Heart left ventricle (tissue), 13 donors: ENCODE measurements at regions not wholly inside any gene's neighbourhood (a gene's known extent, or its start where the extent isn't known, plus 50 kb on each side); places are given as distances from the start of the nearest gene placed in this dataset.

Experiments
- CTCF ChIP-seq, 12 donors: fragments of 200-600 bp; sonication (generic) in 4 of 12; IDR thresholded peaks; one replicate each; pipeline versions ENCODE4 v1.5.0 to v1.8.0; 2018 to 2022; ENCODE audit warnings: antibody characterized with exemption in 12 of 12, mild to moderate bottlenecking in 5 of 12
- POLR2A ChIP-seq, 2 donors: fragments of 450-650 bp; IDR thresholded peaks; one replicate each; pipeline ENCODE4 v1.6.1; 2017; ENCODE audit warnings: antibody characterized with exemption in 2 of 2, mild to moderate bottlenecking in 2 of 2, moderate library complexity in 2 of 2
- donor health status: ischemic (EF 13 %, LVEDD 7.1; RV severe dilation, severe dysfunction).
- donor health status: DM: no; HTN: yes; CAD: no.
- donor health status: DM: no; HTN: no; CAD: no.
- donor health status: ischemic (EF 25% LVEDD 6.9; RV normal size, moderate dysfunction).
- donor health status: ischemic (EF 25% LVEDD 5.7; RV mildly dilated, moderate dysfunction).
- donor health status: ischemic (EF 35%, LVEDD 5.7; RV mildly dilated, moderate dysfunction).
- donor health status: nonischemic (EF 11% LVEDD 7.7; RV severe dilation, severe dysfunction).
- donor health status: DM: yes; HTN: yes; CAD: no.
- donor health status: PGD.
- donor health status: ischemic (EF 29% LVEDD 5.4; RV normal size, mild dysfunction).
- donor health status: nonischemic (EF 23%, LVEDD 6.1; RV moderate dilation, normal function).

- TF ChIP-seq POLR2A (IDR thresholded peaks at IDR 0.05): no peak
- TF ChIP-seq CTCF (IDR thresholded peaks at IDR 0.05): no peak
Measured at GRCh38 chr5:167794121-167794520, 497.3 kb upstream of the WWC1 start.
